ENCODE measurements at regions not wholly inside any gene's neighbourhood (a gene's known extent, or its start where the extent isn't known, plus 50 kb on each side); places are given as distances from the start of the nearest gene placed in this dataset.

GRCh38 chr12:67026487-67027246, 242.5 kb upstream of the CAND1 start:
- DNase-seq (ENCODE audit: low read depth, low spot score), result no peak
- Histone ChIP-seq H3K4me1 (ENCODE audit: control insufficient read depth, insufficient read depth, low read length) (no peaks in the 10 kb centered on the region), H3K27me3 (ENCODE audit: control insufficient read depth, insufficient read depth, low read length) (no peaks in the 10 kb centered on the region), H3K27ac (ENCODE audit: low read length) (no peak overlapping the region), H3K9me3 (ENCODE audit: control insufficient read depth, insufficient read depth, low read length) (no peaks in the 10 kb centered on the region), H3K4me3 (ENCODE audit: low read length) (no peak overlapping the region), H3K36me3 (ENCODE audit: control insufficient read depth, insufficient read depth, low read length) (no peaks in the 10 kb centered on the region)
- no CpG with 5 or more reads among the region's 5 CpGs for WGBS (ENCODE audit: insufficient coverage, insufficient read length)

DNA sequence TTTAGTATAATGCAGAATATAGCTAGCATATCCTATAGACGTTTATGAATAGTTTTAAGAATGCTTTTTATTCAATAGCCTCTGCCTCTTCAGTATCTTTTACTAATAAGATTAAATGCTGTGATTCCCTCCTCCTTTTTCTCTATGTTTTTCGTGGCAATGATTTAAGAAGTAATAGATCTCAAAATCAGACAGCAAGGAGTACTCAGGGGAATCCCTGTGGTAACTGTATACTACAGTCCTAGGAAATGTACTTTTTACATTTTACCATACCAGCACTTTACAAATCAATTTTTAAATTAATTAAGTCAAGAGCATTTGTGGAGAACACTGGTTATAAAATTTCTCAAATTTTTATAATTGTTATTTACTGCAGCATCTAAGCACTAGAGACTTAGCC, 240.6 kb upstream of the CAND1 start:
- no CpG with 5 or more reads among the region's 2 CpGs for WGBS (ENCODE audit: insufficient coverage, insufficient read length)
- Histone ChIP-seq H3K4me3 (ENCODE audit: low read length) (no peak overlapping the region), H3K36me3 (ENCODE audit: control insufficient read depth, insufficient read depth, low read length) (no peaks in the 10 kb centered on the region), H3K9me3 (ENCODE audit: control insufficient read depth, insufficient read depth, low read length) (no peaks in the 10 kb centered on the region), H3K4me1 (ENCODE audit: control insufficient read depth, insufficient read depth, low read length) (no peaks in the 10 kb centered on the region), H3K27ac (ENCODE audit: low read length) (no peak overlapping the region), H3K27me3 (ENCODE audit: control insufficient read depth, insufficient read depth, low read length) (no peaks in the 10 kb centered on the region)
- DNase-seq (ENCODE audit: low read depth, low spot score), result no peak

DNA sequence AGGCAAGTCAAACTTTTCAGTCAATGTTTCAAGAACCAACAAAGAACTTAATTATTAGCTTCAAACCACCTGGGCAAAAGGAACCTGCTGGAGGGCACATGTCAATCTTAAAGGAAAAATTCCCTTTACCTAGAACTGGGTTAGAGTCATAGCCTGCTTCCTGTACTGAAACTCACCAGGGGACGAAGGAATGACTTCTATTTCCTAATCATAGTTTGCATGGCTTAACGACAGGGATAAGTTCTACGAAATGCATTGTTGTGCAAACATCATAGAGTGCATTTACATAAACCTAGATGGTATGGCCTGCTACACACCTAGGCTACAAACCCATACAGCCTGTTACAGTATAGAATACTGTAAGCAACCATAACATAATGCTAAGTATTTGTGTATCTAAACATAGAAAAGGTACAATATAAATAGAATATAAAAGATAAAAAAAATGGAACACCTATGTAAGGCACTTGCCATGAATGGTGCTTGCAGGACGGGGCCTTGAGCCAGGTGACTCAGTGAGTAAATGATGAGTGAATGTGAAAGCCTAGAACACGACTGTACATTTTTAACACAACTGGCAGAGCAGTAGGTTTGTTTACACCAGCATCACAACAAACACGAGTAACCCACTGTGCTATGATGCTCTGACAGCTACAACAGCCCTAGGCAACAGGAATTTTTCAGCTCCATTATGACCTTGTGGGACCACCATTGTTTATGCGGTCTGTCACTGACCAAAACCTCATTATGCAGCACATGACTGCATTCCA, 234.9 kb upstream of the CAND1 start:
- DNase-seq (ENCODE audit: low read depth, low spot score), result no peak
- no CpG with 5 or more reads among the region's 7 CpGs for WGBS (ENCODE audit: insufficient coverage, insufficient read length)
- H3K27ac ChIP-seq (ENCODE audit: low read length), result no peak overlapping the region
- no peaks in the 10 kb centered on the region for H3K27me3 ChIP-seq (ENCODE audit: control insufficient read depth, insufficient read depth, low read length)
- H3K9me3 ChIP-seq (ENCODE audit: control insufficient read depth, insufficient read depth, low read length), result no peaks in the 10 kb centered on the region
- peaks cover 2% of the 10 kb centered on the region; the same call in 1 of the 2 replicates for H3K4me1 ChIP-seq (ENCODE audit: control insufficient read depth, insufficient read depth, low read length)
- H3K36me3 ChIP-seq (ENCODE audit: control insufficient read depth, insufficient read depth, low read length), result no peaks in the 10 kb centered on the region
- no peak overlapping the region for H3K4me3 ChIP-seq (ENCODE audit: low read length)

DNA sequence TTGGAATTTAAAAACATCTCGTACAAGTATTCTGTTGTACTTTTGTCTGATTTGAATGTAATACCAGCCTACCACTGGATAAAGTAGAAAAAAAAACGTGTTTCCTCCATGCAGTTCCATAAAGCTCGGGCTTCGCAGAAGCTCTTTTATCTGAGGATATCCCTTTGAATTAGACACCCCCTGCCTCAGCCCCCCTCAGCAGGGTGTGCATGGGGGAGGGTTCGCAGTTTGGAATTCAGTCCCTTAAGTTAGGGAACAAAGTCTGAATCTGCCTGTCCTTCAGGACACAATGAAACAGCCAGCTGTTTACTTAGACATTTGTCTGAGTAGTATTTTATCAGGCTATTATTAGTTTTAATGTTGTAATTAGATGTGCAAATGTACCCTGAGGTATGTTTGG, 234.0 kb upstream of the CAND1 start:
- no peaks in the 10 kb centered on the region for H3K36me3 ChIP-seq (ENCODE audit: control insufficient read depth, insufficient read depth, low read length)
- no peak for DNase-seq (ENCODE audit: low read depth, low spot score)
- WGBS (ENCODE audit: insufficient coverage, insufficient read length), result no CpG with 5 or more reads among the region's 5 CpGs
- no peaks in the 10 kb centered on the region for H3K9me3 ChIP-seq (ENCODE audit: control insufficient read depth, insufficient read depth, low read length)
- no peak overlapping the region for H3K27ac ChIP-seq (ENCODE audit: low read length)
- H3K4me1 ChIP-seq (ENCODE audit: control insufficient read depth, insufficient read depth, low read length), result peaks cover 2% of the 10 kb centered on the region; the same call in 1 of the 2 replicates
- no peak overlapping the region for H3K4me3 ChIP-seq (ENCODE audit: low read length)
- H3K27me3 ChIP-seq (ENCODE audit: control insufficient read depth, insufficient read depth, low read length), result no peaks in the 10 kb centered on the region

- Histone ChIP-seq H3K4me1 (ENCODE audit: control insufficient read depth, insufficient read depth, low read length) (peaks cover 2% of the 10 kb centered on the region; the same call in 1 of the 2 replicates), H3K4me3 (ENCODE audit: low read length) (no peak overlapping the region), H3K27me3 (ENCODE audit: control insufficient read depth, insufficient read depth, low read length) (no peaks in the 10 kb centered on the region), H3K27ac (ENCODE audit: low read length) (no peak overlapping the region), H3K36me3 (ENCODE audit: control insufficient read depth, insufficient read depth, low read length) (no peaks in the 10 kb centered on the region), H3K9me3 (ENCODE audit: control insufficient read depth, insufficient read depth, low read length) (no peaks in the 10 kb centered on the region)
- no peak for DNase-seq (ENCODE audit: low read depth, low spot score)
- WGBS (ENCODE audit: insufficient coverage, insufficient read length), result no CpG with 5 or more reads among the region's 2 CpGs
Observed at GRCh38 chr12:67038486-67038885, 230.7 kb upstream of the CAND1 start.

- no peaks in the 10 kb centered on the region; the same call in 1 of the 2 replicates for H3K4me1 ChIP-seq (ENCODE audit: control insufficient read depth, insufficient read depth, low read length)
- H3K27ac ChIP-seq (ENCODE audit: low read length), result no peak overlapping the region
- DNase-seq (ENCODE audit: low read depth, low spot score), result no peak
Observed at GRCh38 chr12:67039995-67040860, 228.9 kb upstream of the CAND1 start.

DNA sequence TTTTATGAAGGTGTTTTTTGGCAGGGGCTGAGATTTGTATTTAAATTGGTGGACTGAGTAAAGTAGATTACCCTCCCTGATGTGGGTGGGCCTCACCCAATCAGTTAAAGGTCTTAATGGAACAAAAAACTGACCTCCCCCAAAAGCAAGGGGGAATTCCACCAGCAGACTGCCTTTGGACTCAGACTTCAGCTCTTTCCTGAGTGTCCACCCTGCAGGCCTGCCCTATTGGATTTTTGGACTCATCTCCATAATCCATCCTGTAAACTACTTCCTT, 228.4 kb upstream of the CAND1 start:
- Histone ChIP-seq H3K27ac (ENCODE audit: low read length) (no peak overlapping the region), H3K9me3 (ENCODE audit: control insufficient read depth, insufficient read depth, low read length) (no peaks in the 10 kb centered on the region), H3K4me3 (ENCODE audit: low read length) (no peak overlapping the region), H3K4me1 (ENCODE audit: control insufficient read depth, insufficient read depth, low read length) (peaks cover 1% of the 10 kb centered on the region; the same call in 1 of the 2 replicates), H3K27me3 (ENCODE audit: control insufficient read depth, insufficient read depth, low read length) (no peaks in the 10 kb centered on the region), H3K36me3 (ENCODE audit: control insufficient read depth, insufficient read depth, low read length) (no peaks in the 10 kb centered on the region)
- no peak for DNase-seq (ENCODE audit: low read depth, low spot score)

More at GRCh38 chr12:67039995-67040860, 228.9 kb upstream of the CAND1 start:
- H3K27me3 ChIP-seq (ENCODE audit: control insufficient read depth, insufficient read depth, low read length), result no peaks in the 10 kb centered on the region
- no peaks in the 10 kb centered on the region for H3K36me3 ChIP-seq (ENCODE audit: control insufficient read depth, insufficient read depth, low read length)
- H3K9me3 ChIP-seq (ENCODE audit: control insufficient read depth, insufficient read depth, low read length), result no peaks in the 10 kb centered on the region
- no peak overlapping the region for H3K4me3 ChIP-seq (ENCODE audit: low read length)
- no CpG with 5 or more reads among the region's 8 CpGs for WGBS (ENCODE audit: insufficient coverage, insufficient read length)

DNA sequence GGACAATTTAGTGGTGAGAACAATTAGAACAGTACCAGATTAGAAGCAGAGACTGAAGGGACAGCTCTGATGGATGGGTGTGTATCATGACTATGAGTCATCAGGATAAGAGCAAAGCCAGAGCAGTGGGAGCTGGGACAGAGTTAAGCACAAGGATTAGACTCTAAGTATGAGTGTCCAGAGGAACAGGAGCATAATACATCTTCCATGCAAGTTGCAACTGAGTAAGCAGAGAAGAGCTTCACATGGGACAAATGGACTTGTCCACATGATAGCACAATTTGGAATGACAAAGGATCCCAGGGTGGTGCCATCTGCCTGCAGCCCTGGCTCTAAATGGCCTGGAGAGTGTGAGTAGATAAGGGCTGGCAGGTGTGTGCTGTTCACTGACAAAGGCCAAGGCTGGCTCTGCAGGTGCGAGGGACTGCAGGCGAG, 226.4 kb upstream of the CAND1 start:
- DNase-seq (ENCODE audit: low read depth, low spot score), result peak; percentile 33
- H3K27ac ChIP-seq (ENCODE audit: low read length), result no peak overlapping the region
- no peak overlapping the region for H3K4me3 ChIP-seq (ENCODE audit: low read length)
- peaks cover 4% of the 10 kb centered on the region for H3K4me1 ChIP-seq (ENCODE audit: control insufficient read depth, insufficient read depth, low read length)
- no CpG with 5 or more reads among the region's 2 CpGs for WGBS (ENCODE audit: insufficient coverage, insufficient read length)
- no peaks in the 10 kb centered on the region for H3K27me3 ChIP-seq (ENCODE audit: control insufficient read depth, insufficient read depth, low read length)
- H3K36me3 ChIP-seq (ENCODE audit: control insufficient read depth, insufficient read depth, low read length), result no peaks in the 10 kb centered on the region
- H3K9me3 ChIP-seq (ENCODE audit: control insufficient read depth, insufficient read depth, low read length), result no peaks in the 10 kb centered on the region

DNA sequence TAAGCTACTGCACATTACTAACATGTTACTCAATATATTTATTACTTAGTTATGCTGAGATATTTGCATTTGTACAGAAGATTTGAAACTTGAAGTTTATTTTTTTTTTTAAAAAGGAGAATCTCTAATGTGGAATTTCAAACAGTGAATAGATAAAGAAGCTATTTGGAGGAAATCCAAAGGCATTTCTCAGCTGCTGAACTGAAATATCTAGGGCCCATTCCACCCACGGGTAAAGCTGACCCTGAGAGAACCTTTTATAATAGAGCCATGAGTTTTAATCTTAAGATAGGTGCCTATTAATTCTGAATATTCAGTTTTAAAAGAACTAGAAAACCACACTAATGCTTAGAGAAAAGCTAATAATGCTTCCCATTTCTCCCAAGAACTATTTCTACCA, 225.4 kb upstream of the CAND1 start:
- H3K27me3 ChIP-seq (ENCODE audit: control insufficient read depth, insufficient read depth, low read length), result no peaks in the 10 kb centered on the region
- no peaks in the 10 kb centered on the region for H3K36me3 ChIP-seq (ENCODE audit: control insufficient read depth, insufficient read depth, low read length)
- no CpG with 5 or more reads among the region's 1 CpG for WGBS (ENCODE audit: insufficient coverage, insufficient read length)
- peaks cover 4% of the 10 kb centered on the region for H3K4me1 ChIP-seq (ENCODE audit: control insufficient read depth, insufficient read depth, low read length)
- no peak for DNase-seq (ENCODE audit: low read depth, low spot score)
- H3K9me3 ChIP-seq (ENCODE audit: control insufficient read depth, insufficient read depth, low read length), result no peaks in the 10 kb centered on the region
- no peak overlapping the region for H3K27ac ChIP-seq (ENCODE audit: low read length)
- no peak overlapping the region for H3K4me3 ChIP-seq (ENCODE audit: low read length)

DNA sequence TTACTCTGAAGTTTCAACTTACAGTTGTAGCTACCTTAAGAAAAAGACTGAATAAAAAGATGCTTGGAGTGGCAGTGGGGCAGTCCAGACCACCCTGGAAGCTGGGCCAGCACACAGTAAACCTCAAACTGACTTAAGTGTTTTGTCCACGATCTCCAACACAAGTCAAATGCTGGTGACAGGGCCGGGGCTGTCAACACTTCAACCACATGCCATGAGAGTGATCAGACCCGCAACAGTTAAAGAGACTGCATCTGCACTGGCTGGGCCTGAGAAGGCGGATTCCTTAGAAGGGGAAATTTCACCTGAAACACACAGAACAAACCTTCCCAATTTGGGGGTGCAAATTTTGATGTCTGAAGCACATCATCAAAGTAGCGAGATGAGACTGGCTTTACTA, 223.5 kb upstream of the CAND1 start:
- H3K9me3 ChIP-seq (ENCODE audit: control insufficient read depth, insufficient read depth, low read length), result no peaks in the 10 kb centered on the region
- no peaks in the 10 kb centered on the region for H3K27me3 ChIP-seq (ENCODE audit: control insufficient read depth, insufficient read depth, low read length)
- no peak for DNase-seq (ENCODE audit: low read depth, low spot score)
- no peaks in the 10 kb centered on the region for H3K36me3 ChIP-seq (ENCODE audit: control insufficient read depth, insufficient read depth, low read length)
- WGBS (ENCODE audit: insufficient coverage, insufficient read length), result no CpG with 5 or more reads among the region's 5 CpGs
- no peak overlapping the region for H3K27ac ChIP-seq (ENCODE audit: low read length)
- H3K4me3 ChIP-seq (ENCODE audit: low read length), result no peak overlapping the region
- H3K4me1 ChIP-seq (ENCODE audit: control insufficient read depth, insufficient read depth, low read length), result peaks cover 4% of the 10 kb centered on the region
